ENCODE measurements at regions not wholly inside any gene's neighbourhood (a gene's known extent, or its start where the extent isn't known, plus 50 kb on each side); places are given as distances from the start of the nearest gene placed in this dataset.

- TF ChIP-seq, protein P1, sequence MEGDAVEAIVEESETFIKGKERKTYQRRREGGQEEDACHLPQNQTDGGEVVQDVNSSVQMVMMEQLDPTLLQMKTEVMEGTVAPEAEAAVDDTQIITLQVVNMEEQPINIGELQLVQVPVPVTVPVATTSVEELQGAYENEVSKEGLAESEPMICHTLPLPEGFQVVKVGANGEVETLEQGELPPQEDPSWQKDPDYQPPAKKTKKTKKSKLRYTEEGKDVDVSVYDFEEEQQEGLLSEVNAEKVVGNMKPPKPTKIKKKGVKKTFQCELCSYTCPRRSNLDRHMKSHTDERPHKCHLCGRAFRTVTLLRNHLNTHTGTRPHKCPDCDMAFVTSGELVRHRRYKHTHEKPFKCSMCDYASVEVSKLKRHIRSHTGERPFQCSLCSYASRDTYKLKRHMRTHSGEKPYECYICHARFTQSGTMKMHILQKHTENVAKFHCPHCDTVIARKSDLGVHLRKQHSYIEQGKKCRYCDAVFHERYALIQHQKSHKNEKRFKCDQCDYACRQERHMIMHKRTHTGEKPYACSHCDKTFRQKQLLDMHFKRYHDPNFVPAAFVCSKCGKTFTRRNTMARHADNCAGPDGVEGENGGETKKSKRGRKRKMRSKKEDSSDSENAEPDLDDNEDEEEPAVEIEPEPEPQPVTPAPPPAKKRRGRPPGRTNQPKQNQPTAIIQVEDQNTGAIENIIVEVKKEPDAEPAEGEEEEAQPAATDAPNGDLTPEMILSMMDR (IDR thresholded peaks at IDR 0.05): no peak
- Histone ChIP-seq H3K27ac (no peak overlapping the region), H3K4me2 (ENCODE audit: low read length) (peak overlapping the region; percentile 32), H3K9me3 (ENCODE audit: control insufficient read depth, low read length) (no peaks in the 10 kb centered on the region), H3K79me2 (no peaks in the 10 kb centered on the region), H3K4me1 (peaks cover 11% of the 10 kb centered on the region), H3K4me3 (ENCODE audit: low read depth, low read length) (no peak overlapping the region), H3K27me3 (ENCODE audit: control insufficient read depth, insufficient read depth, low read length) (no peaks in the 10 kb centered on the region), H2AFZ (no peak overlapping the region), H3K36me3 (ENCODE audit: control insufficient read depth, insufficient read depth, low read length) (no peaks in the 10 kb centered on the region), H3K9ac (no peak overlapping the region)
Observed at GRCh38 chr3:187944390-187945179, 199.3 kb upstream of the BCL6 start.

- no peak overlapping the region for H2AFZ ChIP-seq
- H3K4me2 ChIP-seq (ENCODE audit: low read length): no peak overlapping the region
- no peaks in the 10 kb centered on the region for H3K79me2 ChIP-seq
- H3K4me3 ChIP-seq (ENCODE audit: low read depth, low read length): no peak overlapping the region
- H3K9ac ChIP-seq: no peak overlapping the region
- peaks cover 14% of the 10 kb centered on the region for H3K4me1 ChIP-seq
- H3K36me3 ChIP-seq (ENCODE audit: control insufficient read depth, insufficient read depth, low read length): no peaks in the 10 kb centered on the region
- no peaks in the 10 kb centered on the region for H3K9me3 ChIP-seq (ENCODE audit: control insufficient read depth, low read length)
- H3K27ac ChIP-seq: no peak overlapping the region
- TF ChIP-seq, protein P1 (IDR thresholded peaks at IDR 0.05): no peak
- H3K27me3 ChIP-seq (ENCODE audit: control insufficient read depth, insufficient read depth, low read length): no peaks in the 10 kb centered on the region
Observed at GRCh38 chr3:187945374-187945773, 200.1 kb upstream of the BCL6 start.

- TF ChIP-seq, protein P1 (IDR thresholded peaks at IDR 0.05): no peak
- Histone ChIP-seq H3K9ac (no peak overlapping the region), H3K27ac (no peak overlapping the region), H2AFZ (no peak overlapping the region), H3K79me2 (no peaks in the 10 kb centered on the region), H3K27me3 (ENCODE audit: control insufficient read depth, insufficient read depth, low read length) (no peaks in the 10 kb centered on the region), H3K4me3 (ENCODE audit: low read depth, low read length) (no peak overlapping the region), H3K4me1 (peaks cover 16% of the 10 kb centered on the region), H3K36me3 (ENCODE audit: control insufficient read depth, insufficient read depth, low read length) (no peaks in the 10 kb centered on the region), H3K4me2 (ENCODE audit: low read length) (no peak overlapping the region), H3K9me3 (ENCODE audit: control insufficient read depth, low read length) (no peaks in the 10 kb centered on the region)
Observed at GRCh38 chr3:187946163-187946691, 201.0 kb upstream of the BCL6 start.

GRCh38 chr3:187946981-187947380, 201.7 kb upstream of the BCL6 start:
- Histone ChIP-seq H3K9me3 (ENCODE audit: control insufficient read depth, low read length) (no peaks in the 10 kb centered on the region), H3K27me3 (ENCODE audit: control insufficient read depth, insufficient read depth, low read length) (no peaks in the 10 kb centered on the region), H3K9ac (no peak overlapping the region), H3K4me2 (ENCODE audit: low read length) (no peak overlapping the region), H3K4me1 (peaks cover 11% of the 10 kb centered on the region), H3K36me3 (ENCODE audit: control insufficient read depth, insufficient read depth, low read length) (no peaks in the 10 kb centered on the region), H3K4me3 (ENCODE audit: low read depth, low read length) (no peak overlapping the region), H3K27ac (no peak overlapping the region), H2AFZ (no peak overlapping the region), H3K79me2 (no peaks in the 10 kb centered on the region)
- TF ChIP-seq, protein P1 (IDR thresholded peaks at IDR 0.05): no peak
